Astrocyte (in vitro differentiated cells and primary cell): ENCODE measurements at regions not wholly inside any gene's neighbourhood (a gene's known extent, or its start where the extent isn't known, plus 50 kb on each side); places are given as distances from the start of the nearest gene placed in this dataset.

Source experiments
- EZH2 ChIP-seq: IDR thresholded peaks from 2 replicates; pipeline ENCODE4 v1.6.1; 2012; ENCODE audit warnings: mild to moderate bottlenecking, low read length, inconsistent platforms; ENCODE audit not compliant: insufficient read depth
- TF ChIP-seq, protein P1 (sequence below): IDR thresholded peaks from 2 replicates; pipeline ENCODE4 v1.5.1; 2011; ENCODE audit warnings: low read depth, mild to moderate bottlenecking, inconsistent platforms, low read length, moderate library complexity; ENCODE audit not compliant: insufficient read depth

DNA sequence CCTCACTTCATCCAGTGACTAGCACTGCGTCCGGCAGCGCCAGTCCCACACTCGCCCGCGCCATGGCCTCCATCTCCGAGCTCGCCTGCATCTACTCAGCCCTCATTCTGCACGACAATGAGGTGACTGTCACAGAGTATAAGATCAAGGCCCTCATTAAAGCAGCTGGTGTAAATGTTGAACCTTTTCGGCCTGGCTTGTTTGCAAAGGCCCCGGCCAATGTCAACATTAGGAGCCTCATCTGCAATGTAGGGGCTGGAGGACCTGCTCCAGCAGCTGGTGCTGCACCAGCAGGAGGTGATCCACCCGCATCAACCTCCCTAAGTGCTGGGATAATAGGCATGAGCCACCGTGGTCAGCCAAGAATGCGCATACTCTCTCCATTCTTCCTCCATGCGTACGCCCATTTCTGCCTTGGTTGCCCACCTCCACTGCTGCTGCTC is 59.9 kb downstream of the IRF2BPL start:
- TF ChIP-seq, protein P1, sequence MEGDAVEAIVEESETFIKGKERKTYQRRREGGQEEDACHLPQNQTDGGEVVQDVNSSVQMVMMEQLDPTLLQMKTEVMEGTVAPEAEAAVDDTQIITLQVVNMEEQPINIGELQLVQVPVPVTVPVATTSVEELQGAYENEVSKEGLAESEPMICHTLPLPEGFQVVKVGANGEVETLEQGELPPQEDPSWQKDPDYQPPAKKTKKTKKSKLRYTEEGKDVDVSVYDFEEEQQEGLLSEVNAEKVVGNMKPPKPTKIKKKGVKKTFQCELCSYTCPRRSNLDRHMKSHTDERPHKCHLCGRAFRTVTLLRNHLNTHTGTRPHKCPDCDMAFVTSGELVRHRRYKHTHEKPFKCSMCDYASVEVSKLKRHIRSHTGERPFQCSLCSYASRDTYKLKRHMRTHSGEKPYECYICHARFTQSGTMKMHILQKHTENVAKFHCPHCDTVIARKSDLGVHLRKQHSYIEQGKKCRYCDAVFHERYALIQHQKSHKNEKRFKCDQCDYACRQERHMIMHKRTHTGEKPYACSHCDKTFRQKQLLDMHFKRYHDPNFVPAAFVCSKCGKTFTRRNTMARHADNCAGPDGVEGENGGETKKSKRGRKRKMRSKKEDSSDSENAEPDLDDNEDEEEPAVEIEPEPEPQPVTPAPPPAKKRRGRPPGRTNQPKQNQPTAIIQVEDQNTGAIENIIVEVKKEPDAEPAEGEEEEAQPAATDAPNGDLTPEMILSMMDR: no peak
- TF ChIP-seq EZH2: no peak
